ENCODE measurements at regions not wholly inside any gene's neighbourhood (a gene's known extent, or its start where the extent isn't known, plus 50 kb on each side); places are given as distances from the start of the nearest gene placed in this dataset.

DNA sequence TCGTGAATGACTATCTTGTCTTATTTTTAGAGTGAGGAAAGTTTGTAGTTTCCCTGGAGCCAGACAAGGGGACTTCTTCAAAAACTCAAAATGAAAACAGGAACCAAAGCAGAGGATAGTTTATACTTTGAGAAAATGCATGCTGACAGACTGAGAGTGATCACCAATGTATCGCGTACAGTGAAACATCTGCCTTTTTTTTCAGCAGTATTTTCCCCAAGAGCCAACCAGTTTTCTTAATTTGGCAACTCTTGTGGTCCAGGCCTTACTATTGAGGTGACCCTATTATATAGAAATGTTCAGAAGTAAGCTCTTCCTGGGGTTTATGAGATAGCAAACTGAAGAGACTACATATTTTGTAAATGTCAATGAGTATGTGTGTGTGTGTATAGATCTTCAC, 153.7 kb upstream of the VRK2 start:
- TF ChIP-seq, protein P1, sequence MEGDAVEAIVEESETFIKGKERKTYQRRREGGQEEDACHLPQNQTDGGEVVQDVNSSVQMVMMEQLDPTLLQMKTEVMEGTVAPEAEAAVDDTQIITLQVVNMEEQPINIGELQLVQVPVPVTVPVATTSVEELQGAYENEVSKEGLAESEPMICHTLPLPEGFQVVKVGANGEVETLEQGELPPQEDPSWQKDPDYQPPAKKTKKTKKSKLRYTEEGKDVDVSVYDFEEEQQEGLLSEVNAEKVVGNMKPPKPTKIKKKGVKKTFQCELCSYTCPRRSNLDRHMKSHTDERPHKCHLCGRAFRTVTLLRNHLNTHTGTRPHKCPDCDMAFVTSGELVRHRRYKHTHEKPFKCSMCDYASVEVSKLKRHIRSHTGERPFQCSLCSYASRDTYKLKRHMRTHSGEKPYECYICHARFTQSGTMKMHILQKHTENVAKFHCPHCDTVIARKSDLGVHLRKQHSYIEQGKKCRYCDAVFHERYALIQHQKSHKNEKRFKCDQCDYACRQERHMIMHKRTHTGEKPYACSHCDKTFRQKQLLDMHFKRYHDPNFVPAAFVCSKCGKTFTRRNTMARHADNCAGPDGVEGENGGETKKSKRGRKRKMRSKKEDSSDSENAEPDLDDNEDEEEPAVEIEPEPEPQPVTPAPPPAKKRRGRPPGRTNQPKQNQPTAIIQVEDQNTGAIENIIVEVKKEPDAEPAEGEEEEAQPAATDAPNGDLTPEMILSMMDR (IDR thresholded peaks at IDR 0.05): no peak
- no peak for DNase-seq (ENCODE audit: extremely low spot score, unreplicated experiment)
- H3K9me3 Mint-ChIP-seq (ENCODE audit: unreplicated experiment): no peaks in the 10 kb centered on the region
- peaks cover 6% of the 10 kb centered on the region for H3K27me3 Mint-ChIP-seq (ENCODE audit: unreplicated experiment)
- H3K4me1 Mint-ChIP-seq (ENCODE audit: unreplicated experiment): peaks cover 2% of the 10 kb centered on the region
- H3K4me3 Mint-ChIP-seq (ENCODE audit: unreplicated experiment): no peak overlapping the region
- H3K36me3 Mint-ChIP-seq (ENCODE audit: unreplicated experiment): no peaks in the 10 kb centered on the region
- H3K27ac Mint-ChIP-seq (ENCODE audit: unreplicated experiment): no peak overlapping the region

DNA sequence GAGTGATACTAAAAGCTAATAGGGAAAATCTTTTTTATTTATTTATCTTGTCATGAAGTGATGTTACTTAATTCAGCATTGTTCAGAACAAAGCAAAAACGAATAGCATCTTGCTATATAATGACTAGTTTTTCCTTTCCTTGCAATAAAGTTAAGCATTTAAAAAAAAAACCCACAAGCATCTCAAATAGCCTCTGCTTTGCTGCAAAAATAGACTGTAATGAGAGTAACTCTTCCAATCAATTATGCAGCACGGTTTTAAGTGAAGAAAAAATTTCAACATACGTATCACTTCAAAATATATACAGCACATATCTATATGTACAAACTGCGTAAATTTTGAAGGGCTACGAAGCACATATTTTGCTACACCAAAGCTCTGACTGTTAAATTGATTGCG, 153.3 kb upstream of the VRK2 start:
- Mint-ChIP-seq H3K36me3 (ENCODE audit: unreplicated experiment) (no peaks in the 10 kb centered on the region), H3K9me3 (ENCODE audit: unreplicated experiment) (no peaks in the 10 kb centered on the region)
- TF ChIP-seq, protein P1 (IDR thresholded peaks at IDR 0.05): no peak

DNA sequence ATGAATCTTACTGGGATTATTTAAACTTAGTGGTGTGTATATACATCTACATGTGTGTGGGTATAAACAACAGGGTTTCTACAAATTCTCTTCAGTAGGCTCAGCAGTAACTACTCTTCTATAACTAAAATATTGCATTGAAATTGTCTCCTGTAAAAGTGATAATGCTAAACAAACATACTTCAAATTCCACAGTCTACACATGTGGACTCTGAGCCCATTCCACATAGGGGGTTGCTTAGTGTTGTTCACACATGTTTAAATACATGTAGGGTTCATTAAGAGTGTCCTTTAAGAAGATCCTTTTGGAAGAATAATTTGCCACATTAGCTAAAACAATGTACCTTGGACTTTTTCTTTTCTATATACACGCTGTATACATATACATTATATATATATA, 152.8 kb upstream of the VRK2 start:
- TF ChIP-seq, protein P1 (IDR thresholded peaks at IDR 0.05): no peak
- no peak for DNase-seq (ENCODE audit: extremely low spot score, unreplicated experiment)
- no peak overlapping the region for H3K27ac Mint-ChIP-seq (ENCODE audit: unreplicated experiment)

More for the DNA sequence above, 153.3 kb upstream of the VRK2 start:
- H3K4me1 Mint-ChIP-seq (ENCODE audit: unreplicated experiment): peaks cover 2% of the 10 kb centered on the region
- DNase-seq (ENCODE audit: extremely low spot score, unreplicated experiment): no peak
- no peak overlapping the region for H3K4me3 Mint-ChIP-seq (ENCODE audit: unreplicated experiment)
- H3K27ac Mint-ChIP-seq (ENCODE audit: unreplicated experiment): no peak overlapping the region
- H3K27me3 Mint-ChIP-seq (ENCODE audit: unreplicated experiment): peaks cover 6% of the 10 kb centered on the region

DNA sequence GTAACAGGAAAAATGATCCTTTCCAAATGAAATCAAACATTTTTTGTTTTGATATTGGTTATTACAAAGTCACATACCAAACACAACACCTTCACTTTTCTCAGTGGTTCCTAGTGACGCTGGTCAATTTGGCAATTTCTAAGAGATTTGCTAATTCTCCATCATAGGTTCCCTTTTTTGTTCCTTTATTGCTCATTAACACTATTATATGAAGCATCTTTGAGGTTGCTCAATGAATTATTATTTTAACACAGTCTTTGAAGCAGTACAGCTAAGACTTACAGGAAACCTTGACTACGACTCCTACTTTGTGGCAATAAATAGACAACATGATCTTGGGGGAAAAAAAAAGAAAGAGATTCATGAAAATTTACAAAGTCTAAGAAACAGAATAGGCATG, 152.2 kb upstream of the VRK2 start:
- H3K27me3 Mint-ChIP-seq (ENCODE audit: unreplicated experiment): peaks cover 6% of the 10 kb centered on the region
- no peak for DNase-seq (ENCODE audit: extremely low spot score, unreplicated experiment)
- TF ChIP-seq, protein P1 (IDR thresholded peaks at IDR 0.05): no peak
- H3K9me3 Mint-ChIP-seq (ENCODE audit: unreplicated experiment): no peaks in the 10 kb centered on the region
- no peak overlapping the region for H3K4me3 Mint-ChIP-seq (ENCODE audit: unreplicated experiment)
- H3K36me3 Mint-ChIP-seq (ENCODE audit: unreplicated experiment): no peaks in the 10 kb centered on the region
- H3K27ac Mint-ChIP-seq (ENCODE audit: unreplicated experiment): no peak overlapping the region
- peaks cover 2% of the 10 kb centered on the region for H3K4me1 Mint-ChIP-seq (ENCODE audit: unreplicated experiment)

More for the DNA sequence above, 152.8 kb upstream of the VRK2 start:
- H3K36me3 Mint-ChIP-seq (ENCODE audit: unreplicated experiment): no peaks in the 10 kb centered on the region
- H3K9me3 Mint-ChIP-seq (ENCODE audit: unreplicated experiment): no peaks in the 10 kb centered on the region
- peaks cover 6% of the 10 kb centered on the region for H3K27me3 Mint-ChIP-seq (ENCODE audit: unreplicated experiment)
- H3K4me1 Mint-ChIP-seq (ENCODE audit: unreplicated experiment): peaks cover 2% of the 10 kb centered on the region
- H3K4me3 Mint-ChIP-seq (ENCODE audit: unreplicated experiment): no peak overlapping the region

DNA sequence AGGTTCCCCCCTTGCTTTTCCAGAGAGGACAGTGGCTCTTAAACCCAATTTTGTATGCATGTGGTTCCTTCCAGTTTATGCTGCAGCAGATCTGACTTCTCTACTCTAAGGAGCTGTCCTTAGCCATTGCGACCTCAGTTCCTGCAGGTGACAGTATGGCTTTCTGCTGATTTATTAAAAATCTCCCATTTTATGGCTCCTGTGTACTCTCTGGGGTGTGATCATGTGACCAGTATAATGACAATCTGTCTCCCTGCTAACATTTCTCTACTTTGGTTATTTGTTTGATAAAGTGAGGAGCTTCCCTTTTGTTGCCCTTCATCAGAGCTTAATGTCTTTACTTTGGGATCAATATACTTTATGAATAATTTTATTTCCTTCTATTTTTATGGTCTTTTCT, 148.7 kb upstream of the VRK2 start:
- TF ChIP-seq, protein P1 (IDR thresholded peaks at IDR 0.05): no peak
- DNase-seq (ENCODE audit: extremely low spot score, unreplicated experiment): no peak
- Mint-ChIP-seq H3K4me3 (ENCODE audit: unreplicated experiment) (no peak overlapping the region), H3K9me3 (ENCODE audit: unreplicated experiment) (no peaks in the 10 kb centered on the region), H3K4me1 (ENCODE audit: unreplicated experiment) (no peaks in the 10 kb centered on the region), H3K27ac (ENCODE audit: unreplicated experiment) (no peak overlapping the region), H3K36me3 (ENCODE audit: unreplicated experiment) (no peaks in the 10 kb centered on the region), H3K27me3 (ENCODE audit: unreplicated experiment) (peaks cover 7% of the 10 kb centered on the region)
